Hematopoietic multipotent progenitor cell treated with erythropoietin and hydrocortisone succinate and interleukin-3 and kit ligand, for 4 days (in vitro differentiated cells): ENCODE measurements at regions not wholly inside any gene's neighbourhood (a gene's known extent, or its start where the extent isn't known, plus 50 kb on each side); places are given as distances from the start of the nearest gene placed in this dataset.
A peak's percentile ranks its signal among the peaks of the same experiment; 100 is the strongest.

Experiments
- DNase-seq: peaks from one replicate; pipeline ENCODE4 v3.0.0-alpha.2; 2015

DNA sequence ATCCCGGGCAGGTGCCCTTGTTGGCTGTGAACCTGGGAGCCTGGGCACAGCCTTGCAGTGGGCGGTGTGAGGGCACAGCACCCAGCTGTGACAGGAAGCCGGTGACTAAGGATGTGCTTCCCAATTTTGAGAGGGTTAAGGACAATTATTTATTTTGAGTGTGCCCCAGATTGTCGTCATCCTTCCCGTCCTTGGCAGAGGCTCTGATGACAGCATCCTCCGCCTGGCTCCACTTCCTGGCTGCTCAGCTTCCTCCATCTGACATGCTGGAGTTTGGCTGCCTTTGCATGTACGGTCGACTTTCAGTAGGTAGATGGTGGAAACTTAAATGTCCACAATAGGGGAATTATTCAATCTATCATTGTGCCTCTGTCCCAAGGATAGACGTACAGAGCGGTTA is 282.4 kb upstream of the EEF2KMT start:
- no peak for DNase-seq

DNA sequence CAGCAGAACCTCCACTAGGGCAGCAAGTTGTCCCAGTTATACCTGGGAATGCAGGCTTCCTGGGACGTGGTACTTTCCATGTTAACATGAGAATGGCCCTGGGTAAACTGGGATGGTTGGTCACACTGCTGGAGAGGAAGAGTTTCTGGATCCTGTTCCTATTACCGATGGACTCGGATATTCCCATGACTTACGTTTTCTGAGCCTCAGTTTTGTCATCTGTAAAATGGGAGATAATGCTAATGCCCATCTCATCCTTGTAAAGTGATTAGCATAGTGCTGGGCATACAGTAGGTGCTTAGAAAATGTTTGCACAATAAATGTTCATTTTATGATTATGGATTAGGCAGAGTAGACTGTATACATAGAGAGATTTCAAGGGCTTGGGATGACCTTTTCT is 280.9 kb upstream of the EEF2KMT start:
- no peak for DNase-seq

DNA sequence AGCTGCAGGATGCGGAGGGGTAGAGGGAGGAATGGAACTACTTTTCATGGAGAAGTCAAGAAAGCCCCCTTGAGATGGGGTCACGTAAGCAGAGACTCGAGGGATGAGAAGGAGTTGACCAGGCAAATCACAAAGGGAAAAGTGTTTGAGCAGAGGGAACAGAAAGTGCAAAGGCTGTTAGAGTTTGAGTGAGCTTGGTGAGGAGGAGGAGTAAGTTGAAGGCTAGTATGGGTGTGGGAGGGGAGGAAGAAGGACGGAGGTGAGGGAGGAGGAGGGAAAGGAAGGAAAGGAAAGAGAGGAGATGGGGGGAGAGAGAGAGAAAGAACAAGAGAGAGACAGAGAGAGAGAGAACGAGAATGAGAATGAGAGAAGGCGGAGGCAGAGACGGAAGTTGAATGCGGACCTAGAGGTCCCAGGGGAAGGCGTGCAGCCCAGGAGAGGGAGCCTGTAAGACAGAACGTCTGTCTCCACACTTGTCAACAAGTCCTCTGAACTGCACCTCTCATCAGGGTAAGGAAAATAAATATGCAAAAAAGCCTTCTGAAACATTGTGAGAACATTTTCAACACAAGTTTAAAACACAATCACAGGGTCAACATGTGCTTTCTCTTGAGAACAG is 279.8 kb upstream of the EEF2KMT start:
- no peak for DNase-seq

DNA sequence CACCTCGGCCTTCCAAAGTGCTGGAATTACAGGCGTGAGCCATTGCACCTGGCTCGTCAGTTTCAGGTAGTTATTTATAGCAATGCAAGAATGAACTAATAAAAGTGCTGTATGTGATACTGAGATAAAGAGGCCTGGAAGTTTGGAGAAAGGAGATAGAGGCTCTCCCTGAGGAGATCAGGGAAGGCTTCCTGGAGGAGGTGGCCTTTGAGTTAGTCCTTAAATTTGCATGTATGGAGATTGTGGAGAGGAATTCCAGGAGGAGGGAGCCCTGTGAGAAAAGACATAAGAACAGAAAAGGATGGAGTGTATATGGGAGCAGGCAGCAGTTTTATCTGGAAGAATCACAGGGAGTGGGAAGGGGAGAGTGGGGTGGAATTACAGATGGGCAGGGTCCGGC is 276.6 kb upstream of the EEF2KMT start:
- DNase-seq: no peak

DNA sequence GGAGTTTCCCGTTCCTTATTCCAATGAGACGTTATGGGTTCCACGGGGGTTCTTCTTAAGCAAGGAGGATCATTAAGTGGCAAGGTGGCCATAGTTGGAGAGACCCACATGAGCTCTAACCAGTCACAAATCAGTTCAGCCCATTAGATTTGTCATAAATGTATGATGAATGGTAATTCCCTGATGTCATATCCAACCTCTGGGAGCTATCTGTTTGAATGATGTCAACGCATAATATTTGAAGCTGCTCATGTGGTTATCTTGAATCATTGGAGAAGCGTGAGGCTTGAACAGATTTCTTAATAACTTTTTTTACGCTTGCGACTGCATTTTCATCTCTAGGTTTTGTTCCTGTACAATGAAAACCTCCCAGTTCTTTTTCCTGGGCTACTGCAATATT is 270.4 kb upstream of the EEF2KMT start:
- no peak for DNase-seq

DNA sequence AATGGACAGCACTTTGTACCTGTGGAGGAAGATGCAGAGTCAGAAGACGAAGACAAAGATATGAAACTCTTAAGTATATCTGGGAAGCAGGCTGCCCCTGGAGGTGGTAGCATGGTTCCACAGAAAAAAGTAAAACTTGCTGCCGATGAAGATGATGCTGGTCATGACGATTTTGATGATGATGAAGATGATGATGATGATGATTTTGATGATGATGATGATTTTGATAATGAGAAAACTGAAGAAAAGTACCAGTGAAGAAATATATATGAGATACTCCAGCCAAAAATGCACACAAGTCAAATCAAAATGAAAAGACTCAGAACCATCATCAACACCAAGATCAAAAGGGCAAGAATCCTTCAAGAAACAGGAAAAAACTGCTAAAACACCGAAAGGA is 268.5 kb upstream of the EEF2KMT start:
- no peak for DNase-seq

GRCh38 chr16:5364186-5364585 is 266.6 kb upstream of the EEF2KMT start:
- no peak for DNase-seq

- no peak for DNase-seq
These were observed 263.7 kb upstream of the EEF2KMT start for GRCh38 chr16:5361322-5361721.

- DNase-seq: peak; percentile 3
These were observed 257.1 kb upstream of the EEF2KMT start for GRCh38 chr16:5354645-5355044.

DNA sequence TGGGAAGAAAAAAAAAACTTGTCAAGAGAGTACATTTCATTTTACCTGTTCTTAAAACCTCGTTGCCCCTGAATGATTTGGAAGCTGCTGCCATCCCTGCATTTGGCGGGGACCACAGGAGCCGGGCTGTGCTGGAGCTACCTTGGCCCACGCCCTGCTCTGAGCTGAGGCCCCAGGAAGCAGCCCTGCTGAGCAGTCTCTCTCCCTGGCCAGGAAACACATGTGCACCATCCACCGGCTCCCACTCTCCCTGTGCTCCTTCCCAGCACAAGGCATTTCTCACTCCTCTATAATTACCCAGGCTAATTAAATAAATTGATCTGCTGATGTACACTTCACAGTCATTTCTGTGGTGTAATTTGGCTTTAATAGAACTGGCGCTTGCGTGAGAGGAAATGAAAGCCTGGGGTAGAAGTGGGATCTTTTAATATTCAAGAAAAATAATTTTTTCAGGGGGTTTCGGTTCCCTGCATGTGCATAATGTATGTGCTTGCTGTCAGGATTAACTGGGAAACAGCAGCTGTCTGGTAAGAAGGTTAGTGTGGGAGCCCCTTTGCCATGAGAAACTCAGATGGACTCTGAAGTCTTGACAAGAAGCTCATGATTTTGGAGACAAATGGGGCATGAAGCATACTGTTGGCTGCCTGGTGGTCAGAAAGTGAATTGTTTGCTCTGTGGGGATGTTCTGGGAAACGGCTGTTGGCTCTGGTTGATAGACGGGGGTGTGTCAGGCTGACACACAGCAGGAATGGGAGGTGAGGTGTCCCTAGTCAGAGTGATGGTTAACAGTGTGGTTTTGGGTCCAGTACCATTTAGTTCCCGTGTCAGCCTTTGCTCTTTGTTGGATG is 252.3 kb upstream of the EEF2KMT start:
- no peak for DNase-seq

GRCh38 chr16:5349101-5349500 is 251.5 kb upstream of the EEF2KMT start:
- no peak for DNase-seq

DNA sequence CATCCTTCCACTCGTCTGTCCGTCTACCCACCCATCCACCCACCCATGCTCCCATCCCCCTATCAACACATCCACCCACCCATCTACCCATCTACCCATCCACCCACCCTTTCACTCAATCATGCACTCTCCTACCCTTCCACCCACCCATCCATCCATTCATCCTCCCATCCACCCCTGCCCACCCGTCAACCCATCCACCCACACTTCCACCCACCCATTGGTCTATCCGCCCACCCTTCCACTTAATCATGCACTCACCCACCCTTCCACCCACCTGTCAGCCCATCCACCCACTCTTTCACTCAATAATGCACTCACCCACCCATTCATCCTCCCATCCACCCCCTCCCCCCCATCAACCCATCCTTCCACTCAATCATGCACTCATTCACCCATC is 250.0 kb upstream of the EEF2KMT start:
- DNase-seq: no peak

DNA sequence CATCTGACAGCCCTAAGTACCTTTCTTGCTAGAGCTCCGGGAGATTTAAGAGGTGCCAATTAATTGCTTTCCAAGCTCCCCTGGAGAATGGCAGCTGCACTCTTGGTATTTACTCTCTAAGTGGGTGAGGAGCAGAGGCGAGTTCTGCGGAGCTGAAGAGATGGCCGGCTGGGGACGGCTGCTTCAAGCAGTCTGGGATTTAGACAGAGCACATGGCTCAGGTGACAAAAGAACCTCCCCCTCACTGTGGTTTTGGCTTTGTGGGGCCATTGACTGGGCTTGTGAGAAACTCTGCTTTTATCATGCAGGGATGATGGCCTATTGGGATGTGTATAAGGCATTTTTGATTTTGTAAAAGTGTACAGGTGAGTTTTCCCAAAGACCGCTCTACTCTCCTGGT is 239.3 kb upstream of the EEF2KMT start:
- no peak for DNase-seq

DNA sequence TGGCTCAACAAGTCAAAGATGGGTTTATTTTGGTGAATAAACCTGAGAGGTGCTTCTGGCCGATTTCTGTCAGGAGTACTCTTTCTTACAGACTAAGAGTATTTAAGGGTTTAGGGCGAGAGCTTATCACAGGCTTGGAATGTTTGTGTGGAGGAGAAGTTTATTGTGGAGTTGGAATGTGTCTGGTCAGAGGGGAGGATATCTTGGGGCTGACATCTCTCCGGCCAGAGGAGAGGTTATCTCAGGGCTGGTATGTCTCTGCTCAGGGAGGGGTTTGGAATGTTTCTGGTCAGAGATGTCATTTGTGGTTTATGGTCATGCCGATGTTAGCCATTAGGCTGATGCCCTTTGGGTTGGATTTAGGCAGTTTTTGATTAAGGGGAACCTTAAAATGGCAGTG is 236.4 kb upstream of the EEF2KMT start:
- no peak for DNase-seq

DNA sequence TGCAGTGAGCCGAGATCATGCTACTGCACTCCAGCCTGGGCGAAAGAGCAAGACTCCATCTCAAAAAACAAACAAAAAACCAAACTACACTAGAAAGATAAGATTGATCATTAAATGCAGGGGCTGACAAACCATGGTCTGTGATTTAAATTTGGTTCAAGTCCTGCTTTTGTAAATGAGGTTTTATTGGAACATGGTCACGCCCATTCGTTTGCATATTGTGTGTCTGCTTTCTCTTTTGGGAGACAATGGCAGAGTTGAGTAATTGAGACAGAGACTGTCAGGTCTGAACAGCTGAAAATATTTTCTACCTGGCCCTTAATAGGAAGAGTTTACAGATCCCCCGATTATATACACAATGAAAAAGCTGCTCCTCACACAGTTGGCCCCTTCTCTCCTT is 235.5 kb upstream of the EEF2KMT start:
- no peak for DNase-seq

GRCh38 chr16:5330058-5330457 is 232.5 kb upstream of the EEF2KMT start:
- DNase-seq: no peak

DNA sequence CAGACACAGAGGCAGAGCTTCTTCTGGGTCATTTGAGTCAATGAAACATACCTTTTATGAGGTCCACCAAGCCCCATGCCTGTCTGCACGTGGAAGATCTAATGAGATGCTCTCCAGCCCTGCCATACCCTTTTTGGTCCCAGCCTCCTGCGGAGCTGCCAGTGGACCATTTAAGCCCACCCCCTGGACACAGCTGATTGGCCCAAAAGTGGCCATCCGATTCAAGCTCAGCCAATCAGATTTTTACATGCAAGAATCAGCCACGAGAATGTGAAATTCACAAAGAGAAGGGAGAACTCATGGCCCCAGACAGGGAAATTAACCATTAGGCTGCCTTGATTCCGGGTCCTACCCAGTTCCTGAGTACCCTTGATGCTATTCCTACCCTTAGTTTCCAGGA is 231.0 kb upstream of the EEF2KMT start:
- DNase-seq: no peak

GRCh38 chr16:5326395-5326794 is 228.8 kb upstream of the EEF2KMT start:
- no peak for DNase-seq

DNA sequence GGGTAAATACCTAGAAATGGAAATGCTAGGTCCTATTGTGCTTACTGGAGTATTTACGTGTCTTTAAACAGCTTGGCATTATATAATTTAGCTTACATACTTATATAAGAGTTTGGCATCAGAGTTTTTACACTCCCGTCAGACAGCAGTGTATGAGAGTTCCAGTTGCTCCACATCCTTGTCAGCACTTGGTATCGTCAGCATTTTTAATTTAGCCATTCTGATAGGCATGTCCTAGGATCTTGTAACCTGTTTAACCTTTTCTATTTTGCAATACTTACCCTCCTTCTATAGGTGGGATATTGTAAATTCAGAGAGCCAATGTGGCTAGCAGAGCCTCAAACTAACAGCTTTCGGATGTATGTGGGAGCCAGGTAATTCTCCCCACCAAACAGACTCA is 228.3 kb upstream of the EEF2KMT start:
- DNase-seq: no peak

DNA sequence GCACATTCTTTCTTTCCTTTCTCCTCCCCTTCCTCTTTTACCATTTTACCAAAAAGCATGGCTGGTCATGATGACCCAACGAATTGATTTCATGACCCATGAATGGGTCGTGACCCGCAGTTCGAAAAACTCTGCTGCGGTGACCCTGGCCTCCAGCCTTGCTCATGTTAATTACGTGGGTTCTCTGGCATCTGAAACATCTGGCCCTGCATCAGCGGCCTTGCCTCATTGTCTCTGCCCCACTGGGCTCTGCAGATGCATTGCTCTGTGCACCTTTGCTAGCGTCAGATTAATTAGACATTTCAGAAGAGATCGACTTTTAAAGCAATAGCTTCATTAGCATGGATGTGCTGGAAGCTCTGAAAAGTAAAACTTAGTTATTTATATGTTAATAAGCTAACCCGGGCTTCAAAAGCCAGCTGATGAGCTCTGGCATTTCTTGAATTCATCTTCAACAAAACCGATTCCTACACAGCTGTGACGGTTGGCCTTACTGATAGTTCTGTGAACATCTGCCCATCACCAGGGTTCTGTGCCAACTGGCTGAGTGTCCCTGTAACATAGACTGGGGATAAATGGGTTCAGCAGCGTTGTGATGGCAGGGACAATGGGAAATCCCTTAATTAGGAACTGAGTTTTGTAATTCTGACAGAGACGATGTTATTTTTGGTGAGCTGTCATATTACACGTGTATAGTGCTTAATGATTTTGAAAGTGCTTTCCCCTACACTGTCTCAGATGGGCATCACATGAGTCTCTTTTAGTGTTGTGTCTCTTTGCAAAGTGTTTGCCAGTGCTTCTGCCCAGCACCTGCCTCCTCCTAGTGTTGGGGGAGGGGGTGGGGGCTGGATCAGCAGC is 225.9 kb upstream of the EEF2KMT start:
- no peak for DNase-seq

GRCh38 chr16:5321930-5322329 is 224.3 kb upstream of the EEF2KMT start:
- DNase-seq: no peak

- no peak for DNase-seq
These were observed 222.2 kb upstream of the EEF2KMT start for GRCh38 chr16:5319799-5320198.

GRCh38 chr16:5315914-5316313 is 218.3 kb upstream of the EEF2KMT start:
- DNase-seq: no peak

- no peak for DNase-seq
These were observed 216.8 kb upstream of the EEF2KMT start for GRCh38 chr16:5314377-5314776.
